ENCODE measurements at regions not wholly inside any gene's neighbourhood (a gene's known extent, or its start where the extent isn't known, plus 50 kb on each side); places are given as distances from the start of the nearest gene placed in this dataset.

- TF ChIP-seq GATA3 (IDR thresholded peaks at IDR 0.05; ENCODE audit: low read depth, low read length), result no peak
- TF ChIP-seq GATA2 (IDR thresholded peaks at IDR 0.05; ENCODE audit: low read depth, low read length), result no peak
Measured at GRCh38 chr16:86781046-86781445, 202.7 kb downstream of the FOXL1 start.
